NCI-H2107 treated with DMSO at 0.1 percent for 48 hours (cell line): ENCODE measurements at regions not wholly inside any gene's neighbourhood (a gene's known extent, or its start where the extent isn't known, plus 50 kb on each side); places are given as distances from the start of the nearest gene placed in this dataset.
A peak's percentile ranks its signal among the peaks of the same experiment; 100 is the strongest.
"Not testable (repeated sequence)": the region's sequence is repeated elsewhere in the genome, so short reads cannot be mapped to it uniquely, and the experiment has no call there.

Experiments used
- DNase-seq: peaks from one replicate; lab custom pipeline; 2025; ENCODE audit not compliant: unreplicated experiment; lab: John Stamatoyannopoulos, UW

GRCh38 chr12:63508543-63508942 lies 159.8 kb downstream of the DPY19L2 start:
- no peak for DNase-seq

GRCh38 chr12:63499567-63499966 lies 168.7 kb downstream of the DPY19L2 start:
- DNase-seq, result no peak

- no peak for DNase-seq
These were observed 170.1 kb downstream of the DPY19L2 start for GRCh38 chr12:63498239-63498638.

GRCh38 chr12:63496654-63497053 lies 171.6 kb downstream of the DPY19L2 start:
- no peak for DNase-seq

- DNase-seq, result no peak
These were observed 172.3 kb downstream of the DPY19L2 start for GRCh38 chr12:63495974-63496373.

- not testable (repeated sequence) for DNase-seq
These were observed 174.9 kb downstream of the DPY19L2 start for GRCh38 chr12:63493357-63493756.

- DNase-seq, result no peak
These were observed 188.1 kb downstream of the DPY19L2 start for GRCh38 chr12:63480186-63480585.

- no peak for DNase-seq
These were observed 198.1 kb downstream of the DPY19L2 start for GRCh38 chr12:63470161-63470560.

GRCh38 chr12:63467951-63468350 lies 200.3 kb downstream of the DPY19L2 start:
- no peak for DNase-seq

- no peak for DNase-seq
These were observed 210.4 kb downstream of the DPY19L2 start for GRCh38 chr12:63457857-63458256.

- no peak for DNase-seq
These were observed 210.9 kb downstream of the DPY19L2 start for GRCh38 chr12:63457428-63457827.

- DNase-seq, result no peak
These were observed 217.5 kb downstream of the DPY19L2 start for GRCh38 chr12:63450816-63451215.

- DNase-seq, result no peak
These were observed 218.0 kb downstream of the DPY19L2 start for GRCh38 chr12:63450334-63450733.

- DNase-seq, result no peak
These were observed 222.9 kb downstream of the DPY19L2 start for GRCh38 chr12:63445224-63445880.

GRCh38 chr12:63440048-63440447 lies 228.2 kb downstream of the DPY19L2 start:
- DNase-seq, result no peak

GRCh38 chr12:63434384-63434783 lies 233.9 kb downstream of the DPY19L2 start:
- DNase-seq, result not testable (repeated sequence)

- DNase-seq, result not testable (repeated sequence)
These were observed 240.3 kb downstream of the DPY19L2 start for GRCh38 chr12:63427969-63428368.

GRCh38 chr12:63427029-63427428 lies 241.3 kb downstream of the DPY19L2 start:
- not testable (repeated sequence) for DNase-seq

GRCh38 chr12:63424671-63425070 lies 243.6 kb downstream of the DPY19L2 start:
- no peak for DNase-seq

- DNase-seq, result no peak
These were observed 244.5 kb downstream of the DPY19L2 start for GRCh38 chr12:63423839-63424238.

- peak; percentile 82 for DNase-seq
These were observed 248.1 kb downstream of the DPY19L2 start for GRCh38 chr12:63420206-63420644.

- no peak for DNase-seq
These were observed 249.1 kb downstream of the DPY19L2 start for GRCh38 chr12:63419154-63419553.

- DNase-seq, result no peak
These were observed 251.5 kb downstream of the DPY19L2 start for GRCh38 chr12:63416788-63417187.
